ENCODE measurements at regions not wholly inside any gene's neighbourhood (a gene's known extent, or its start where the extent isn't known, plus 50 kb on each side); places are given as distances from the start of the nearest gene placed in this dataset.
"Not testable (repeated sequence)": the region's sequence is repeated elsewhere in the genome, so short reads cannot be mapped to it uniquely, and the experiment has no call there.

DNA sequence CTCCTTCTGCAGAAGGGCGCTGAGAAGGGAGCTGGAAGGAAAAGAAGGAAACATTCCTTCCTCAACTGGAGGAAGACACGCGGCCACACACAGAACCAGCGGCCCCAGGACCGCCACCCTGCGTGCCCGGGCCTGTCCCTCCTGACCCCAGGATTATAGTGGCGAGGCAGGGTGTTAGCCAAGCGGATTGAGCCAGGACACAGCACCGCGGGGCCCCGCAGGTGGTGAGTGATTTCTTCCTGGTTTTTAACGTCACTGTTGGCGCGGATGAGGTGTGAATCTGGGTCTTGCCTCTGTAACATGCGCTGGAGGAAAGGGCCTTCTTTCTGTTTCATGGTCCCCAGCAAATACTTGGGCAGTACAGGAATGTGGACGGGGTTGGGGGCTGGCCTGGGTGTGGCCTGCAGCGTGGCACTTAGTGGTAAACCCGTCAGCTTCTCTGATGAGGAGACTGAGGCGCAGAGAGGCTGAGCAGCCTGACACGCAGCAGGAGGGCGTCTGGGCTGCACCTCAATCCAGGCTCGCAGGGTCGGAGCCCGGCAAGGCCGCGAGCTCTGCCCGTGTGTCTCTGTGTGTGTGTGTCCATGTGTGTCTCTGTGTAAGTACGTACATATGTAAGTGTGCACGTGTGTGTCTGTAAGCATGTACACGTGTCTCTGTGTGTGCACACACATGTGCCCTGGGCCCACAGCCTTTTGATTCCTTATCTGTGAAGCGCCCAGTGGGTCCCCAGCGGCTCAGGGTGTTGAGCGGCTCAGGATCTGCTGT, 158.4 kb upstream of the ZNF469 start:
- not testable (repeated sequence) for DNase-seq (ENCODE audit: extremely low spot score, insufficient read length, low read depth); FAIRE-seq

GRCh38 chr16:88225640-88226230, 157.0 kb upstream of the ZNF469 start:
- DNase-seq (ENCODE audit: extremely low spot score, insufficient read length, low read depth); FAIRE-seq: not testable (repeated sequence)

GRCh38 chr16:88226302-88226701, 156.5 kb upstream of the ZNF469 start:
- FAIRE-seq; DNase-seq (ENCODE audit: extremely low spot score, insufficient read length, low read depth): not testable (repeated sequence)

- not testable (repeated sequence) for FAIRE-seq; DNase-seq (ENCODE audit: extremely low spot score, insufficient read length, low read depth)
Measured at GRCh38 chr16:88227026-88227721, 155.6 kb upstream of the ZNF469 start.

GRCh38 chr16:88227722-88228482, 154.9 kb upstream of the ZNF469 start:
- DNase-seq (ENCODE audit: extremely low spot score, insufficient read length, low read depth); FAIRE-seq: not testable (repeated sequence)

DNA sequence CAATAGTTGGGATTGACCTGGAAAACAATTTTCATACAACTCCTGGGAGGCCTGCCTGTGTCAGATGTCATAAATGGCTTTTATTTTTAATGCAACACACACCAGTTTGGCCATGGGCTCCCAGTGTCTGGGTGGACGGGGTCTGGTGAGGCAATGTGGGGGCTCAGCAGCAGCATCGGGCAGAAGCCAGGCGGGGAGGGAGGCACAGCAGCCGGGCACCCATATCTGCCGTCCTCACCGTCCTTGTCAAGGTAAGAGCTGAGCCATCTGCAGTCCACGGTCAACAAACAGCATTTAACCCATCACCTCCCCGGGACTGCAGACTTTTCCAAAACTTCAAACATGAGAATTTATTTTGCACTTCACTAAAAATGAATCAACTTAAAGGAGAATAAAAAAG, 154.0 kb upstream of the ZNF469 start:
- not testable (repeated sequence) for DNase-seq (ENCODE audit: extremely low spot score, insufficient read length, low read depth); FAIRE-seq

DNA sequence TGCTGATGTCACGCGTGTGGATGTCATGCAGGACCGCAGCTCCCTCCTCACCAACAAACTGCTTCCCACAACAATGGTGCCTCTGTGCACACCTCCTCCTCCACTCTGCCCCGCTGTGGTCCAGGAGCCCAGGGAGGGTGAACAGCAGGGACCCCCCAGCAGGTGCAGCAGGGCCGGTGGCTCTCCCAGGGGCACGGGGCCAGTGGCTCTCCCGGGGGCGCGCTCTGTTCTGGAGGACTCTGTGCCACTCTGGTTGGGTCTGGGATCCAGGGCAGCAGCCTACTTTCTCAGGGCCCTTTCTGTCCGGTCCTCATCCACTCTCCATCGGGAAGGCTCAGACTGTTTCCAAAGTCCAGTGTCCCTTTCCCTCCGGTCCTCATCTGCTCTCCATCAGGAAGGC, 153.0 kb upstream of the ZNF469 start:
- FAIRE-seq; DNase-seq (ENCODE audit: extremely low spot score, insufficient read length, low read depth): not testable (repeated sequence)

DNA sequence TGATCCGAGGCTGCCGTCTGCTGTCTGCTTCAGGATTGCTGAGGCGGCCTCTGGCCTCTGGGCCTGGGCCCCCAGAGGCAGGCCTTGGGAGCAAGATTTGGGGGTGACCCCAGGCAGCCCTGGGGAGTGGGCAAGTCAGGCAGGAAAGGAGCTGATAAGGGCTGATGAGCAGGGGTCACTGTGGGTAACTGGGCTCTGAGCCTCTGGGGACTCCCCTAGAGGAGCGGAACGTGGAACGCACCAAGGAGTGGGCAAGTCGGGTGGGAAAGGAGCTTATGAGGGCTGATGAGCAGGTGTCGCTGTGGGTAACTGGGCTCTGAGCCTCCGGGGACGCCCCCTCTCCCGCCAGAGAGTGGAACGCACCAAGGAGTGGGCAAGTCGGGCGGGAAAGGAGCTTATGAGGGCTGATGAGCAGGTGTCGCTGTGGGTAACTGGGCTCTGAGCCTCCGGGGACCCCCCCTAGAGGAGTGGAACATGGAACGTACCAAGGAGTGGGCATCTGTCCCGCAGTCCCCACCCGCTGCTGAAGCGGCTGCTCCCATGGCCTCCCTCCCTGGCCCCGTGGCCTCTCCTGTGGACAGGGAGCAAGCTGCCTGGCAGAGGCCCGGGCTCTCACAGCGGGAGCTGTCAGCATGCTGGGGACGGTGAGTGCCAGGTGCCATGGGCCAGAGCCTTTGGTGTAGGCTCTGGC, 152.3 kb upstream of the ZNF469 start:
- not testable (repeated sequence) for FAIRE-seq; DNase-seq (ENCODE audit: extremely low spot score, insufficient read length, low read depth)

GRCh38 chr16:88230967-88231615, 151.7 kb upstream of the ZNF469 start:
- not testable (repeated sequence) for DNase-seq (ENCODE audit: extremely low spot score, insufficient read length, low read depth); FAIRE-seq

- not testable (repeated sequence) for FAIRE-seq
Measured at GRCh38 chr16:88231839-88232238, 150.9 kb upstream of the ZNF469 start.

GRCh38 chr16:88232401-88233258, 150.1 kb upstream of the ZNF469 start:
- not testable (repeated sequence) for DNase-seq (ENCODE audit: extremely low spot score, insufficient read length, low read depth); FAIRE-seq

More at GRCh38 chr16:88231839-88232238, 150.9 kb upstream of the ZNF469 start:
- DNase-seq (ENCODE audit: extremely low spot score, insufficient read length, low read depth): not testable (repeated sequence)

DNA sequence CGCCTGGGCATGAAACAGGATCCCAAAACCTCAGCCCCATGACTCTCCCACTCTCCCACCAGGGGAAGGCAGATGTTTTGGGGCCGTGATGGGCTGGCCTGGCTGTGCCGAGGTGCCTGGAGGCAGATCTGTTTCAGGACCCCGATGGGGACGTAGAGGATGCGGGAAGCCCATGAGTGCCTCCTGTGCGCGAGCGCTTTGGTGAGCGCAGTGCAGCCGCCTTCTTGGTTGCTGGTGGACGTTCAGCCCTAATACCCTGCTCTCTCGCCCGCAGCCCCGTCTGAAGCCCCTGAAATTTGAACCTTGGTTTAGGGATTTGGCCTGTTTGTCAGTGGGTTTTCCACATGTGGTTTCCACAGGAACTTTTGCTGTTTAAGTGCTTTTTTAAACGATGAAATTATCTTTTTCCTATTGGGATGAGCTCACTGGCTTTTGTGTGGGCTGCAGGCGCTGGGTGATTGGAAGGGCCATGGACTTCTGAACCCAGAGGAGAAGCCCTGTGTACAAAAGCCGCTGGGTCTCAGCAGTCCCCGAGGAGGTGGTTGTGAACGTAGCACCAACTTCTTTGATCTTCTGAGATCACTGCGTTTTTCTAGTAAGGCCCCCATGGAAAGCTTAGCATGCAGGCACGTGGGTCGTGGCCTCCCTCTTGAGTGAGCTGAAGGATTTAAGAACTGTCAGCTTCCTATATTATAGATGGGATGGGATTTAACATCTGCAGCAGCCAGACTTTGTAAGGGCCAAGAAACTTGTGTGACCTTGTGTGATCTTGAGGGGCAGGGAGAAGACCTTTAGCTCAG, 148.9 kb upstream of the ZNF469 start:
- not testable (repeated sequence) for FAIRE-seq; DNase-seq (ENCODE audit: extremely low spot score, insufficient read length, low read depth)

DNA sequence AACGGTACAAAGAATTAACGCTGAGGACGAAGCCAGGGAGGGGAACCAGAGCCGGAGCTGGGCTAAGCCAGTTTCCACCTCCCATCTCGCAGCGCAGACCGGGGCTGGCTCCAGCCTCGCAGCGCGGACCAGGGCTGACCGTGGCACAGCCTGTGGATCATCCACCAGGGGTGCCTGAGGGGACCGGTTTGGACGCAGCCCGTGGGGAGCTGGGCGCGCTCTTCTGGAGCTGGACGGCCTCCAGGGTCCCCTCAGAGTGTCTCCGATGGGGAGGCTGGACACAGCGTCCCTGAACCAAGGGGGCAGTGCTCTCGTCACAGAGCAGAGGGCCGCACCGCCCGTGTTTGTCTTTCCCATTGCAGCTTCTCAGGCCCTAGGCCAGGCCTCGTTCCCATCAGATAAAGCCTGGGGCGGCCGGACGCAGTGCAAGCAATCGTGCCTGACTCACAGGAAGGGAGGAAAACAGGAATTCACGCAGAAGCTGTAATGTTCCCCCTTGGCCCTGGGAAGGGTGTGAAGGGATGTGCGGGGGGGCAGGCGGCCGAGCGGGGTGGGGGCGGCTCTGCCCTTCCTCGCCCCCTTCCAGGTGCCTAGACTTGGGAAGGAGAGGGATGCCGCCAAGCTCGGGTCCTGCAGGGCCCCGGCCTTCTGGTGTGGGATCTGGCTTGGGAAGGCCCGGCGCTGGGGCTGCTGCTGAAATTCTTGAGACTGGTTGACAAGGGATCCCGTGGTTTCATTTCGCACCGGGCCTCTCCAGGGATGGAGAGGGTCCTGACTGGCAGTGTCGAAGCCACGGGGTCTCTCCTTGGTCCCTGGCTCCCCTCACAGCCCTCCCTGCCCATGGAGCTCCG, 148.1 kb upstream of the ZNF469 start:
- not testable (repeated sequence) for FAIRE-seq; DNase-seq (ENCODE audit: extremely low spot score, insufficient read length, low read depth)

DNA sequence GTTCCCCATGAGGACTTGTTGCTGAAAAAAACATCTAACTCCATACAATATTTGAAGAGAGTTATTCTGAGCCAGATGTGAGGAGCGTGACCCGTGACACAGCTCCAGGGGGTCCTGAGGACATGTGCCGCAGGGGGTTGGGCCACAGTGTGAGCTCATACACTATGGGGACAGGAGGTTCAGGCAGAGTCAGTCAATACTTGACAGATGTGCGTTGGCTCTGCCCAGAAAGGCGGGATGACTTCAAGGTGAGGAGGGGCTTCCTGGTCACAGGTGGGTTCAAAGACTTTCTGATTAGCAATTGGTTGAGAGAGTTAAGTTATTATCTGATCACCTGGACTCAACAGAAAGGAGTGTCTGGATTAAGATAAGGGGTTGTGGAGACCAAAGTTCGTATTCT, 147.1 kb upstream of the ZNF469 start:
- FAIRE-seq; DNase-seq (ENCODE audit: extremely low spot score, insufficient read length, low read depth): not testable (repeated sequence)

DNA sequence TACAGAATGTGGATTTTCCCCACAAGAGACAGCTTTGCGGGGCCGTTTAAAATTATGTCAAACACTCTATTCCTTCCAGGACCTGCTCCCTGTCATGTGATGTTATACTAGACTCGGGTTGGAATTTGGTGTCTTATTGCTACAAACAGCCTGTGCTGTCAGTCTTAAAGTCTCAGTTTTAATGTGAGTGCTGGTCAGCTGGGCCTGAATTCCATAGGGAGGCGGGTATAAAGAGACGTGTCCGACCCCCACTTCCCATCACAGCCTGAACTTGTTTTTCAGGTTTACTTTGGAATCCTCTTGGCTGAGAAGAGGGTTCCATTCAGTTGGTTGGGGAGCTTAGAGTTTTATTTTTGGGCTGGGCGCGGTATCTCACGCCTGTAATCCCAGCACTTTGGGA, 146.5 kb upstream of the ZNF469 start:
- DNase-seq (ENCODE audit: extremely low spot score, insufficient read length, low read depth); FAIRE-seq: not testable (repeated sequence)

- not testable (repeated sequence) for FAIRE-seq; DNase-seq (ENCODE audit: extremely low spot score, insufficient read length, low read depth)
Measured at GRCh38 chr16:88237314-88237713, 145.4 kb upstream of the ZNF469 start.

All from GM18507 (cell line).